NB4 (cell line): ENCODE measurements at regions not wholly inside any gene's neighbourhood (a gene's known extent, or its start where the extent isn't known, plus 50 kb on each side); places are given as distances from the start of the nearest gene placed in this dataset.

Experiments used
- CTCF ChIP-seq: IDR thresholded peaks from one replicate; pipeline ENCODE4 v1.5.1; 2012; ENCODE audit warnings: low read depth, low read length
- POLR2A ChIP-seq: IDR thresholded peaks from 2 replicates; pipeline ENCODE4 v1.6.1; 2011; ENCODE audit warnings: mild to moderate bottlenecking; ENCODE audit not compliant: insufficient read length; ENCODE audit errors: extremely low read depth

DNA sequence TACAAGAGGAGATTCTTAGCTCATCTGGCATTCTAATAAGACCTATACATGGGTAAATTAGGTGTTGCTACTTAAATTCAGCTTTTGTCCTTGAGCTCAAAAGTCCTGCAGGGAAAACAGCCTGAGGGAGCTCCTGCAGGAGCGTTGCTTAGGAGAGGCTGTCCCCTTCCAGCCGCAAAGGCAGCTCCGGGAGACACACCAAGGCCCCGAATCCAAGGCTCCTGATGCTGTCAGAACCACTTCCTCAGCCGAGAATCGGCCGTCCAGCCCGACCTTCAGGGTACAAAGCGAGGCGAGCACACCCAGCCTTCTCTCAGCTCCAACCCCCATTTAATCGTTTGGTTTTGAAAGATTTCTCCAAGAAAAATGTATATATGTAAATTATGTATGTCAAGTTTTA, 87.0 kb downstream of the DACT2 start:
- no peak for TF ChIP-seq POLR2A
- TF ChIP-seq CTCF: no peak
